ENCODE measurements at regions not wholly inside any gene's neighbourhood (a gene's known extent, or its start where the extent isn't known, plus 50 kb on each side); places are given as distances from the start of the nearest gene placed in this dataset.
A peak's percentile ranks its signal among the peaks of the same experiment; 100 is the strongest.
"Not testable (repeated sequence)": the region's sequence is repeated elsewhere in the genome, so short reads cannot be mapped to it uniquely, and the experiment has no call there.

- Mint-ChIP-seq H3K4me3 (ENCODE audit: unreplicated experiment) (no peak overlapping the region), H3K4me1 (ENCODE audit: unreplicated experiment) (peaks cover 54% of the 10 kb centered on the region), H3K27me3 (ENCODE audit: unreplicated experiment) (peaks cover 10% of the 10 kb centered on the region), H3K36me3 (ENCODE audit: low read depth, unreplicated experiment) (no peaks in the 10 kb centered on the region), H3K27ac (ENCODE audit: unreplicated experiment) (no peak overlapping the region), H3K9me3 (ENCODE audit: unreplicated experiment) (no peaks in the 10 kb centered on the region)
- no peak for TF ChIP-seq CTCF (IDR thresholded peaks at IDR 0.05; ENCODE audit: unreplicated experiment)
- no peak for DNase-seq (ENCODE audit: low spot score)
Observed at GRCh38 chr1:148386617-148387016, 96.5 kb downstream of the PPIAL4G start.

- H3K9me3 Mint-ChIP-seq (ENCODE audit: unreplicated experiment); H3K36me3 Mint-ChIP-seq (ENCODE audit: low read depth, unreplicated experiment); DNase-seq (ENCODE audit: low spot score); H3K27me3 Mint-ChIP-seq (ENCODE audit: unreplicated experiment); H3K27ac Mint-ChIP-seq (ENCODE audit: unreplicated experiment): not testable (repeated sequence)
- Mint-ChIP-seq H3K4me1 (ENCODE audit: unreplicated experiment) (peaks cover 54% of the 10 kb centered on the region), H3K4me3 (ENCODE audit: unreplicated experiment) (peak overlapping the region; percentile 11)
Observed at GRCh38 chr1:148386031-148386398, 97.1 kb downstream of the PPIAL4G start.

- no peak for TF ChIP-seq CTCF (IDR thresholded peaks at IDR 0.05; ENCODE audit: unreplicated experiment)
- peak overlapping the region; percentile 11 for H3K4me3 Mint-ChIP-seq (ENCODE audit: unreplicated experiment)
- H3K9me3 Mint-ChIP-seq (ENCODE audit: unreplicated experiment): no peaks in the 10 kb centered on the region
- H3K27ac Mint-ChIP-seq (ENCODE audit: unreplicated experiment): peak overlapping the region; percentile 65
- H3K36me3 Mint-ChIP-seq (ENCODE audit: low read depth, unreplicated experiment): no peaks in the 10 kb centered on the region
- H3K27me3 Mint-ChIP-seq (ENCODE audit: unreplicated experiment): peaks cover 10% of the 10 kb centered on the region
- H3K4me1 Mint-ChIP-seq (ENCODE audit: unreplicated experiment): peaks cover 54% of the 10 kb centered on the region
- no peak for DNase-seq (ENCODE audit: low spot score)
Observed at GRCh38 chr1:148385371-148386030, 97.6 kb downstream of the PPIAL4G start.

- H3K4me1 Mint-ChIP-seq (ENCODE audit: unreplicated experiment): peaks cover 65% of the 10 kb centered on the region
- H3K4me3 Mint-ChIP-seq (ENCODE audit: unreplicated experiment): no peak overlapping the region
- H3K9me3 Mint-ChIP-seq (ENCODE audit: unreplicated experiment): no peaks in the 10 kb centered on the region
- no peak overlapping the region for H3K27ac Mint-ChIP-seq (ENCODE audit: unreplicated experiment)
- no peak for DNase-seq (ENCODE audit: low spot score)
- H3K36me3 Mint-ChIP-seq (ENCODE audit: low read depth, unreplicated experiment): no peaks in the 10 kb centered on the region
- H3K27me3 Mint-ChIP-seq (ENCODE audit: unreplicated experiment): peaks cover 12% of the 10 kb centered on the region
- TF ChIP-seq CTCF (IDR thresholded peaks at IDR 0.05; ENCODE audit: unreplicated experiment): no peak
Observed at GRCh38 chr1:148383966-148384365, 99.1 kb downstream of the PPIAL4G start.

GRCh38 chr1:148379697-148380096 lies 103.4 kb downstream of the PPIAL4G start:
- Mint-ChIP-seq H3K36me3 (ENCODE audit: low read depth, unreplicated experiment) (no peaks in the 10 kb centered on the region), H3K27ac (ENCODE audit: unreplicated experiment) (no peak overlapping the region), H3K4me3 (ENCODE audit: unreplicated experiment) (peak overlapping the region; percentile 74), H3K27me3 (ENCODE audit: unreplicated experiment) (peaks cover 3% of the 10 kb centered on the region), H3K9me3 (ENCODE audit: unreplicated experiment) (no peaks in the 10 kb centered on the region), H3K4me1 (ENCODE audit: unreplicated experiment) (peaks cover 49% of the 10 kb centered on the region)
- no peak for TF ChIP-seq CTCF (IDR thresholded peaks at IDR 0.05; ENCODE audit: unreplicated experiment)
- no peak for DNase-seq (ENCODE audit: low spot score)
